ENCODE measurements at regions not wholly inside any gene's neighbourhood (a gene's known extent, or its start where the extent isn't known, plus 50 kb on each side); places are given as distances from the start of the nearest gene placed in this dataset.

- TF ChIP-seq SP1 (IDR thresholded peaks at IDR 0.05; ENCODE audit: low read depth, low read length) (no peak), YY1 (IDR thresholded peaks at IDR 0.05; ENCODE audit: low read depth, low read length) (no peak), SIN3A (conservative IDR thresholded peaks at IDR 0.05 in 1 of 2, IDR thresholded peaks at IDR 0.05 in 1 of 2; ENCODE audit: low read depth in 1 of 2, low read length in 2 of 2) (no peak), CHD2 (IDR thresholded peaks at IDR 0.05; ENCODE audit: low read length) (no peak), RBBP5 (IDR thresholded peaks at IDR 0.05; ENCODE audit: borderline replicate concordance, low read depth, low read length) (no peak), POU5F1 (IDR thresholded peaks at IDR 0.05; ENCODE audit: low read depth, low read length) (no peak)
- Histone ChIP-seq H3K9me3 (ENCODE audit: insufficient read depth in 2 of 2, low read depth in 1 of 2, low read length in 1 of 2) (peaks cover 16 to 43% of the 10 kb centered on the region in 2 experiments), H2BK5ac (ENCODE audit: low read depth, low read length) (no peak overlapping the region), H3K23ac (ENCODE audit: insufficient read length) (no peak overlapping the region), H3K18ac (ENCODE audit: extremely low read depth, low read length) (no peak overlapping the region), H3K36me3 (ENCODE audit: control insufficient read depth in 2 of 4, insufficient read depth in 4 of 4, low read length in 3 of 4) (peaks cover 0 to 6% (median 0%) of the 10 kb centered on the region in 4 experiments; a peak in 1 of 8 replicates), H3K27ac (ENCODE audit: low read depth, low read length) (no peak overlapping the region), H3K4ac (replicated peaks; ENCODE audit: insufficient read length, low read depth, low read length) (no peak overlapping the region), H4K20me1 (replicated peaks in 1 of 2; ENCODE audit: control insufficient read depth in 1 of 2, insufficient read depth in 2 of 2, low read length in 2 of 2) (no peaks in the 10 kb centered on the region), H3K27me3 (replicated peaks in 1 of 4; ENCODE audit: control insufficient read depth in 3 of 4, extremely low read depth in 1 of 4, insufficient read depth in 3 of 4, low read length in 3 of 4) (no peaks in the 10 kb centered on the region), H2AFZ (ENCODE audit: low read length) (no peak overlapping the region), H3K79me1 (ENCODE audit: low read depth, low read length) (no peaks in the 10 kb centered on the region), H2BK15ac (ENCODE audit: low read length) (no peak overlapping the region), H3K9ac (replicated peaks in 1 of 4; ENCODE audit: extremely low read depth in 1 of 4, low read depth in 3 of 4, low read length in 3 of 4) (no peak overlapping the region), H3K4me2 (ENCODE audit: insufficient read depth in 1 of 2, low read depth in 2 of 2, low read length in 2 of 2) (no peak overlapping the region), H3K56ac (replicated peaks; ENCODE audit: insufficient read length, low read depth, low read length) (no peak overlapping the region), H3K23me2 (ENCODE audit: low read depth, low read length) (no peaks in the 10 kb centered on the region), H3K4me1 (replicated peaks in 1 of 4; ENCODE audit: control insufficient read depth in 3 of 4, insufficient read depth in 4 of 4, low read length in 3 of 4) (no peaks in the 10 kb centered on the region), H2BK20ac (ENCODE audit: low read length) (no peak overlapping the region), H4K5ac (ENCODE audit: insufficient read length, low read depth, low read length) (no peak overlapping the region), H2AK5ac (ENCODE audit: low read depth, low read length) (no peak overlapping the region), H3K14ac (ENCODE audit: insufficient read length) (no peak overlapping the region), H3K79me2 (ENCODE audit: control insufficient read depth in 1 of 2, insufficient read depth in 2 of 2, low read length in 2 of 2) (no peaks in the 10 kb centered on the region), H3K4me3 (ENCODE audit: extremely low read depth in 1 of 4, insufficient read depth in 2 of 4, low read depth in 3 of 4, low read length in 4 of 4) (no peak overlapping the region), H4K8ac (ENCODE audit: extremely low read depth, insufficient read depth, low read length) (no peak overlapping the region), H2BK12ac (ENCODE audit: low read depth, low read length) (no peak overlapping the region), H2BK120ac (replicated peaks; ENCODE audit: low read depth, low read length) (no peak overlapping the region), H4K91ac (replicated peaks; ENCODE audit: insufficient read length, low read length) (no peak overlapping the region)
- ChIA-PET POLR2A (ENCODE audit: partially characterized antibody) (no interaction called here), CTCF (ENCODE audit: partially characterized antibody) (no interaction called here)
- FAIRE-seq (no peak), DNase-seq (ENCODE audit: low read depth in 1 of 2, low spot score in 2 of 2) (no peak)
- WGBS, 2 experiments (ENCODE audit: extremely low coverage in 1 of 2, insufficient coverage in 1 of 2, insufficient read length in 1 of 2, insufficient replicate concordance in 2 of 2, low coverage in 1 of 2, low lambda C conversion rate in 2 of 2, missing lambda C conversion rate in 1 of 2) = 87% methylated on average over 38 of the region's 55 CpGs; no CpG with 5 or more reads in 1 of the 2 experiments
Measured at GRCh38 chr20:30922129-30922528, 335.3 kb upstream of the DEFB115 start.

All from H1 (cell line).